ENCODE measurements at regions not wholly inside any gene's neighbourhood (a gene's known extent, or its start where the extent isn't known, plus 50 kb on each side); places are given as distances from the start of the nearest gene placed in this dataset.

GRCh38 chr2:105188343-105188742 is 53.2 kb upstream of the GPR45 start:
- TF ChIP-seq RAD21 (IDR thresholded peaks at IDR 0.05) (no peak), CTCF (IDR thresholded peaks at IDR 0.05; ENCODE audit: low read depth, low read length, missing input control) (no peak), NR2F2 (IDR thresholded peaks at IDR 0.05) (no peak), SP1 (IDR thresholded peaks at IDR 0.05) (no peak), JUND (IDR thresholded peaks at IDR 0.05) (no peak), YY1 (IDR thresholded peaks at IDR 0.05) (no peak), REST (IDR thresholded peaks at IDR 0.05) (no peak), GABPA (IDR thresholded peaks at IDR 0.05 in 1 of 2, conservative IDR thresholded peaks at IDR 0.05 in 1 of 2) (no peak), MAX (IDR thresholded peaks at IDR 0.05) (no peak), TAF1 (conservative IDR thresholded peaks at IDR 0.05) (no peak)
- TF ChIP-seq, protein P1, sequence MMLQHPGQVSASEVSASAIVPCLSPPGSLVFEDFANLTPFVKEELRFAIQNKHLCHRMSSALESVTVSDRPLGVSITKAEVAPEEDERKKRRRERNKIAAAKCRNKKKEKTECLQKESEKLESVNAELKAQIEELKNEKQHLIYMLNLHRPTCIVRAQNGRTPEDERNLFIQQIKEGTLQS (IDR thresholded peaks at IDR 0.05) = no peak
- TF ChIP-seq, protein P2, sequence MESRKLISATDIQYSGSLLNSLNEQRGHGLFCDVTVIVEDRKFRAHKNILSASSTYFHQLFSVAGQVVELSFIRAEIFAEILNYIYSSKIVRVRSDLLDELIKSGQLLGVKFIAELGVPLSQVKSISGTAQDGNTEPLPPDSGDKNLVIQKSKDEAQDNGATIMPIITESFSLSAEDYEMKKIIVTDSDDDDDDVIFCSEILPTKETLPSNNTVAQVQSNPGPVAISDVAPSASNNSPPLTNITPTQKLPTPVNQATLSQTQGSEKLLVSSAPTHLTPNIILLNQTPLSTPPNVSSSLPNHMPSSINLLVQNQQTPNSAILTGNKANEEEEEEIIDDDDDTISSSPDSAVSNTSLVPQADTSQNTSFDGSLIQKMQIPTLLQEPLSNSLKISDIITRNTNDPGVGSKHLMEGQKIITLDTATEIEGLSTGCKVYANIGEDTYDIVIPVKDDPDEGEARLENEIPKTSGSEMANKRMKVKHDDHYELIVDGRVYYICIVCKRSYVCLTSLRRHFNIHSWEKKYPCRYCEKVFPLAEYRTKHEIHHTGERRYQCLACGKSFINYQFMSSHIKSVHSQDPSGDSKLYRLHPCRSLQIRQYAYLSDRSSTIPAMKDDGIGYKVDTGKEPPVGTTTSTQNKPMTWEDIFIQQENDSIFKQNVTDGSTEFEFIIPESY (IDR thresholded peaks at IDR 0.05) = no peak

Data from liver (tissue), 3 donors.